A549 (cell line): ENCODE measurements at regions not wholly inside any gene's neighbourhood (a gene's known extent, or its start where the extent isn't known, plus 50 kb on each side); places are given as distances from the start of the nearest gene placed in this dataset.
A peak's percentile ranks its signal among the peaks of the same experiment; 100 is the strongest.

Experiments used
- ATAC-seq, 2 experiments: fragments of 200-7000 bp in 1 of 2; fragments of >200 bp in 1 of 2; cut with Nextera tagmentation in 1 of 2; cut with Tn5 transposase in 1 of 2; 3 replicates each; pipeline versions ENCODE4 v1.8.0 to v1.9.1; 2018 to 2020; ENCODE audit warnings: mild to moderate bottlenecking in 1 of 2, moderate library complexity in 1 of 2
- CTCF ChIA-PET: fragments of 300-600 bp; sonication (Branson Sonifier 250); formaldehyde crosslinking; extraction: SDS; loops from one replicate; lab custom pipeline; 2021; ENCODE audit warnings: antibody characterized with exemption, inconsistent platforms; lab: Yijun Ruan, JAX
- POLR2A ChIA-PET: fragments of 350-600 bp; formaldehyde crosslinking; extraction: SDS; loops from one replicate; lab custom pipeline; 2021; ENCODE audit warnings: antibody characterized with exemption, inconsistent platforms; lab: Yijun Ruan, JAX
- DNase-seq, 2 experiments: peaks; one replicate each; pipeline versions ENCODE4 v3.0.0 to v3.0.0-alpha.2; 2011 to 2016; ENCODE audit warnings: low read depth in 1 of 2, low spot score in 1 of 2
- FAIRE-seq: peaks from 2 replicates; lab custom pipeline; 2011; peaks lifted over from hg19 to GRCh38; lab: Jason Lieb, UNC
- H3K27ac ChIP-seq, 2 experiments: fragments of >200 bp; sonication (Bioruptor Twin); formaldehyde crosslinking; 3 replicates each; pipeline ENCODE4 v1.5.1; 2016 to 2017
- H3K4me1 ChIP-seq: fragments of >200 bp; sonication (Bioruptor Twin); formaldehyde crosslinking; 3 replicates; pipeline ENCODE4 v1.6.1; 2016
- H3K4me2 ChIP-seq: fragments of >200 bp; sonication (Bioruptor Twin); formaldehyde crosslinking; 3 replicates; pipeline ENCODE4 v1.6.1; 2016
- H3K4me3 ChIP-seq: fragments of >200 bp; sonication (Bioruptor Twin); formaldehyde crosslinking; 3 replicates; pipeline ENCODE4 v1.5.1; 2016
- H3K9me3 ChIP-seq: fragments of >200 bp; sonication (Bioruptor Twin); formaldehyde crosslinking; 3 replicates; pipeline ENCODE4 v1.6.1; 2016
- CEBPB ChIP-seq, 2 experiments: fragments of >200 bp in 1 of 2; sonication (Bioruptor Twin) in 1 of 2; formaldehyde crosslinking in 1 of 2; IDR thresholded peaks; 2 replicates each; pipeline ENCODE4 v1.6.1; 2012 to 2016
- CHD2 ChIP-seq: fragments of 150-350 bp; IDR thresholded peaks from 2 replicates; pipeline ENCODE4 v1.6.1; 2014; ENCODE audit warnings: low read length; ENCODE audit not compliant: partially characterized antibody
- EHMT2 ChIP-seq: fragments of 200-600 bp; sonication (generic); IDR thresholded peaks from 2 replicates; pipeline ENCODE4 v1.6.1; 2016; ENCODE audit warnings: antibody characterized with exemption, low read depth, mild to moderate bottlenecking, moderate library complexity
- ESRRA ChIP-seq: fragments of 150-350 bp; IDR thresholded peaks from 2 replicates; pipeline ENCODE4 v1.6.1; 2014; ENCODE audit warnings: mild to moderate bottlenecking, low read length, borderline replicate concordance
- FOSL2 ChIP-seq, 2 experiments: fragments of 450-650 bp in 1 of 2; fragments of >200 bp in 1 of 2; sonication (Bioruptor Twin) in 1 of 2; formaldehyde crosslinking; IDR thresholded peaks; 2 replicates each; pipeline versions ENCODE4 v1.5.0 to v1.6.1; 2016 to 2020; ENCODE audit warnings: mild to moderate bottlenecking in 1 of 2, moderate library complexity in 1 of 2
- FOXS1 ChIP-seq: fragments of 250-450 bp; sonication (Bioruptor Pico); IDR thresholded peaks from 2 replicates; pipeline ENCODE4 v1.5.0; 2020; ENCODE audit warnings: mild to moderate bottlenecking, moderate library complexity
- HOXB5 ChIP-seq: fragments of 250-450 bp; sonication (Bioruptor Pico); IDR thresholded peaks from 2 replicates; pipeline ENCODE4 v1.5.0; 2020; ENCODE audit warnings: mild to moderate bottlenecking, moderate library complexity
- KDM1A ChIP-seq: fragments of 200-600 bp; sonication (generic); IDR thresholded peaks from 2 replicates; pipeline ENCODE4 v1.6.1; 2016; ENCODE audit warnings: low read depth, mild to moderate bottlenecking
- MAFK ChIP-seq: fragments of 450-650 bp; IDR thresholded peaks from 2 replicates; pipeline ENCODE4 v1.6.1; 2014; ENCODE audit not compliant: partially characterized antibody
- MAZ ChIP-seq: fragments of 150-350 bp; IDR thresholded peaks from 2 replicates; pipeline ENCODE4 v1.6.1; 2014; ENCODE audit warnings: antibody characterized with exemption, low read depth, low read length, borderline replicate concordance
- NPAS2 ChIP-seq: fragments of 250-450 bp; sonication (Bioruptor Pico); IDR thresholded peaks from 2 replicates; pipeline ENCODE4 v1.8.0; 2022; ENCODE audit warnings: mild to moderate bottlenecking, moderate library complexity, borderline replicate concordance
- PHF8 ChIP-seq: fragments of 200-600 bp; sonication (generic); IDR thresholded peaks from 2 replicates; pipeline ENCODE4 v1.6.1; 2016; ENCODE audit warnings: low read depth, mild to moderate bottlenecking, antibody characterized with exemption, moderate library complexity, borderline replicate concordance
- RAD21 ChIP-seq, 2 experiments: fragments of >200 bp in 1 of 2; sonication (Bioruptor Twin) in 1 of 2; formaldehyde crosslinking in 1 of 2; IDR thresholded peaks in 1 of 2; conservative IDR thresholded peaks in 1 of 2; 2 replicates in 1 of 2; 3 replicates in 1 of 2; pipeline ENCODE4 v1.6.1; 2012 to 2018; ENCODE audit warnings: inconsistent platforms in 1 of 2
- RARB ChIP-seq: fragments of 250-450 bp; sonication (Bioruptor Pico); IDR thresholded peaks from 2 replicates; pipeline ENCODE4 v1.8.0; 2021; ENCODE audit warnings: mild to moderate bottlenecking, moderate library complexity
- SMC3 ChIP-seq: fragments of >200 bp; sonication (Bioruptor Twin); formaldehyde crosslinking; IDR thresholded peaks from 3 replicates; pipeline ENCODE4 v1.6.1; 2018; ENCODE audit warnings: inconsistent platforms
- TP53 ChIP-seq: fragments of 250-450 bp; sonication (Bioruptor Pico); IDR thresholded peaks from 2 replicates; pipeline ENCODE4 v1.5.0; 2021; ENCODE audit warnings: mild to moderate bottlenecking, moderate library complexity
- ZSCAN20 ChIP-seq: fragments of 250-450 bp; sonication (Bioruptor Pico); IDR thresholded peaks from 2 replicates; pipeline ENCODE4 v1.8.0; 2022; ENCODE audit warnings: mild to moderate bottlenecking, moderate library complexity
- WGBS: methylation state at CpG from one replicate; pipeline ENCODE4 v1.1.6; 2017; ENCODE audit errors: missing lambda C conversion rate; 5-methylcytosine and 5-hydroxymethylcytosine counted together
- TF ChIP-seq, protein P1 (sequence below): IDR thresholded peaks from 2 replicates; pipeline ENCODE4 v1.6.1; 2012
- TF ChIP-seq, protein P2 (sequence below): fragments of >200 bp; sonication (Bioruptor Twin); formaldehyde crosslinking; IDR thresholded peaks from 2 replicates; pipeline ENCODE4 v1.6.1; 2016
- TF ChIP-seq, protein P3 (sequence below): fragments of >200 bp; sonication (Bioruptor Twin); formaldehyde crosslinking; IDR thresholded peaks from 3 replicates; pipeline ENCODE4 v1.6.1; 2016
- TF ChIP-seq, protein P4 (sequence below): fragments of 250-450 bp; sonication (Bioruptor Pico); IDR thresholded peaks from 2 replicates; pipeline ENCODE4 v1.5.0; 2020; ENCODE audit warnings: low read depth, mild to moderate bottlenecking, moderate library complexity
- TF ChIP-seq, protein P5 (sequence below): fragments of >200 bp; sonication (Bioruptor Twin); formaldehyde crosslinking; IDR thresholded peaks from 3 replicates; pipeline ENCODE4 v1.5.1; 2016
- TF ChIP-seq, protein P6 (sequence below): fragments of 250-450 bp; sonication (Bioruptor Pico); IDR thresholded peaks from 2 replicates; pipeline ENCODE4 v1.5.0; 2021; ENCODE audit warnings: mild to moderate bottlenecking, moderate library complexity, borderline replicate concordance

DNA sequence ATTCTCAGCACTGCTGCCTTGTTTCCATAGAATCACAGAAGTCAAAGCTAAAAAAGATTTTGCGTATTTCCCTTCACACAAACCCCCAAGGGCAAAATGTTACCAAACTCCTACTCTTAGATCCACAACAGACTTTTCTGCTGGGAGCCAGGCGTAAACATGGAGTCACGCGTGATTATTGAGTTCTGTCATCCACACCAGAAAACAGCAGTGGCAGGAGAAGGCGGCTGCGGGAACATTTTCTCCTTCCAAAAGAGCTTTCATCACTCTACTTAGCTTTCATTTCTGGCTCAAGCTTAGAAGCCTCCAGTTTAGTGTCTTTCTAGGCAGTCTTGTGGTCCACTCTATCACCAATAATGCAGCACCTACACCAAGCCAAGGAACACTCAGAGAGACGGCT lies 712.9 kb upstream of the NRP1 start:
- CTCF ChIA-PET = interaction anchor here (1.4 kb wide), 1 partner anchor 713 kb away, joined by 4 read pairs; the partner anchor contains the start of gene NRP1
- Histone ChIP-seq H3K9me3 (peaks cover 10% of the 10 kb centered on the region; the same call in 2 of the 3 replicates), H3K4me2 (no peak overlapping the region), H3K4me1 (peaks cover 18% of the 10 kb centered on the region), H3K4me3 (no peak overlapping the region), H3K27ac (peak overlapping the region in 1 of 2 experiments; percentile 25; a peak in 2 of 6 replicates)
- TF ChIP-seq FOSL2 (IDR thresholded peaks at IDR 0.05) (no peak), FOSL2 (CRISPR knock-in tag; IDR thresholded peaks at IDR 0.05) (no peak), RARB (no peak), PHF8 (no peak), CEBPB (IDR thresholded peaks at IDR 0.05) (no peak), SMC3 (no peak), FOXS1 (no peak), TP53 (CRISPR knock-in tag) (no peak), CHD2 (no peak), ZSCAN20 (no peak)
- TF ChIP-seq, protein P1, sequence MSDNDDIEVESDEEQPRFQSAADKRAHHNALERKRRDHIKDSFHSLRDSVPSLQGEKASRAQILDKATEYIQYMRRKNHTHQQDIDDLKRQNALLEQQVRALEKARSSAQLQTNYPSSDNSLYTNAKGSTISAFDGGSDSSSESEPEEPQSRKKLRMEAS = no peak
- TF ChIP-seq, protein P2, sequence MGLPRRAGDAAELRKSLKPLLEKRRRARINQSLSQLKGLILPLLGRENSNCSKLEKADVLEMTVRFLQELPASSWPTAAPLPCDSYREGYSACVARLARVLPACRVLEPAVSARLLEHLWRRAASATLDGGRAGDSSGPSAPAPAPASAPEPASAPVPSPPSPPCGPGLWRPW = no peak
- TF ChIP-seq, protein P3, sequence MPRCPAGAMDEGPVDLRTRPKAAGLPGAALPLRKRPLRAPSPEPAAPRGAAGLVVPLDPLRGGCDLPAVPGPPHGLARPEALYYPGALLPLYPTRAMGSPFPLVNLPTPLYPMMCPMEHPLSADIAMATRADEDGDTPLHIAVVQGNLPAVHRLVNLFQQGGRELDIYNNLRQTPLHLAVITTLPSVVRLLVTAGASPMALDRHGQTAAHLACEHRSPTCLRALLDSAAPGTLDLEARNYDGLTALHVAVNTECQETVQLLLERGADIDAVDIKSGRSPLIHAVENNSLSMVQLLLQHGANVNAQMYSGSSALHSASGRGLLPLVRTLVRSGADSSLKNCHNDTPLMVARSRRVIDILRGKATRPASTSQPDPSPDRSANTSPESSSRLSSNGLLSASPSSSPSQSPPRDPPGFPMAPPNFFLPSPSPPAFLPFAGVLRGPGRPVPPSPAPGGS = no peak
- TF ChIP-seq, protein P4, sequence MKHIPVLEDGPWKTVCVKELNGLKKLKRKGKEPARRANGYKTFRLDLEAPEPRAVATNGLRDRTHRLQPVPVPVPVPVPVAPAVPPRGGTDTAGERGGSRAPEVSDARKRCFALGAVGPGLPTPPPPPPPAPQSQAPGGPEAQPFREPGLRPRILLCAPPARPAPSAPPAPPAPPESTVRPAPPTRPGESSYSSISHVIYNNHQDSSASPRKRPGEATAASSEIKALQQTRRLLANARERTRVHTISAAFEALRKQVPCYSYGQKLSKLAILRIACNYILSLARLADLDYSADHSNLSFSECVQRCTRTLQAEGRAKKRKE (CRISPR knock-in tag) = no peak
- no peak for ATAC-seq
- POLR2A ChIA-PET = interaction anchor here (0.5 kb wide), 1 partner anchor 105 kb away, joined by 3 read pairs; no protein-coding TSS in a partner anchor
- no peak for DNase-seq
- 95% methylated on average over 7 of the region's 7 CpGs for WGBS
- FAIRE-seq = no peak

DNA sequence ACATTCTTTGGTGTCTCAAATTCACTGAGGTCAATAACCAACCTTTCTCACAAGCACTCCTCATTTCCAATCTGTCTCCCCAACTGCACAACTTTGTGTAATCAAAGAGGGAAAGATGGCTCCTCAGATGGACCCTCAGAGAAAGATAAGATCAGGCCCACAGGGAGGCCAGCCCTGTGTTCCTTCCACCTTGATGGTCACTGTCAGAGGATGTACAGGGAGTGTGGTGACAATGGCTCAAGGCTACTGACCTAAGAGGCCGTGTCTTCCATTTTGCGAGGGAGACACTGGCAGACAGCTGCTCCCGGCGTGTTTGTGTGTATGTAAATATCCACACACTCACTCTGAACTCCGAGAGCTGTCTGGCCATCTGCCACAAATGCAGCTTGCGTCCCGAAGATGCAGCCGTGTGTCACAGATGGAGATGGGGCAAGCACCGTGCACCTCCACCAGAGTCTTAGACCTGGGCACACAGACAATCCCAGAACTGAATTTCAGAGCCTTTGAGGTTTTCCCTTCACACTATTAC lies 712.1 kb upstream of the NRP1 start:
- POLR2A ChIA-PET = no interaction called here
- ATAC-seq (no peak), DNase-seq (no peak)
- TF ChIP-seq RAD21 (conservative IDR thresholded peaks at IDR 0.05 in 1 of 2, IDR thresholded peaks at IDR 0.05 in 1 of 2) (no peak), ESRRA (no peak), MAZ (no peak), FOSL2 (IDR thresholded peaks at IDR 0.05) (no peak), FOSL2 (CRISPR knock-in tag; IDR thresholded peaks at IDR 0.05) (no peak), RARB (no peak), EHMT2 (no peak), MAFK (no peak), NPAS2 (no peak), HOXB5 (CRISPR knock-in tag) (no peak), KDM1A (no peak)
- TF ChIP-seq, protein P3 = no peak
- TF ChIP-seq, protein P5, sequence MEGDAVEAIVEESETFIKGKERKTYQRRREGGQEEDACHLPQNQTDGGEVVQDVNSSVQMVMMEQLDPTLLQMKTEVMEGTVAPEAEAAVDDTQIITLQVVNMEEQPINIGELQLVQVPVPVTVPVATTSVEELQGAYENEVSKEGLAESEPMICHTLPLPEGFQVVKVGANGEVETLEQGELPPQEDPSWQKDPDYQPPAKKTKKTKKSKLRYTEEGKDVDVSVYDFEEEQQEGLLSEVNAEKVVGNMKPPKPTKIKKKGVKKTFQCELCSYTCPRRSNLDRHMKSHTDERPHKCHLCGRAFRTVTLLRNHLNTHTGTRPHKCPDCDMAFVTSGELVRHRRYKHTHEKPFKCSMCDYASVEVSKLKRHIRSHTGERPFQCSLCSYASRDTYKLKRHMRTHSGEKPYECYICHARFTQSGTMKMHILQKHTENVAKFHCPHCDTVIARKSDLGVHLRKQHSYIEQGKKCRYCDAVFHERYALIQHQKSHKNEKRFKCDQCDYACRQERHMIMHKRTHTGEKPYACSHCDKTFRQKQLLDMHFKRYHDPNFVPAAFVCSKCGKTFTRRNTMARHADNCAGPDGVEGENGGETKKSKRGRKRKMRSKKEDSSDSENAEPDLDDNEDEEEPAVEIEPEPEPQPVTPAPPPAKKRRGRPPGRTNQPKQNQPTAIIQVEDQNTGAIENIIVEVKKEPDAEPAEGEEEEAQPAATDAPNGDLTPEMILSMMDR = no peak
- TF ChIP-seq, protein P2 = no peak
- TF ChIP-seq, protein P1 = no peak
- TF ChIP-seq, protein P4 (CRISPR knock-in tag) = no peak
- TF ChIP-seq, protein P6, sequence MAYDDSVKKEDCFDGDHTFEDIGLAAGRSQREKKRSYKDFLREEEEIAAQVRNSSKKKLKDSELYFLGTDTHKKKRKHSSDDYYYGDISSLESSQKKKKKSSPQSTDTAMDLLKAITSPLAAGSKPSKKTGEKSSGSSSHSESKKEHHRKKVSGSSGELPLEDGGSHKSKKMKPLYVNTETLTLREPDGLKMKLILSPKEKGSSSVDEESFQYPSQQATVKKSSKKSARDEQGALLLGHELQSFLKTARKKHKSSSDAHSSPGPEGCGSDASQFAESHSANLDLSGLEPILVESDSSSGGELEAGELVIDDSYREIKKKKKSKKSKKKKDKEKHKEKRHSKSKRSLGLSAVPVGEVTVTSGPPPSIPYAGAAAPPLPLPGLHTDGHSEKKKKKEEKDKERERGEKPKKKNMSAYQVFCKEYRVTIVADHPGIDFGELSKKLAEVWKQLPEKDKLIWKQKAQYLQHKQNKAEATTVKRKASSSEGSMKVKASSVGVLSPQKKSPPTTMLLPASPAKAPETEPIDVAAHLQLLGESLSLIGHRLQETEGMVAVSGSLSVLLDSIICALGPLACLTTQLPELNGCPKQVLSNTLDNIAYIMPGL (CRISPR knock-in tag) = no peak

More for the DNA sequence above, 712.1 kb upstream of the NRP1 start:
- Histone ChIP-seq H3K27ac (no peak overlapping the region), H3K4me3 (no peak overlapping the region), H3K4me2 (no peak overlapping the region), H3K4me1 (peaks cover 18% of the 10 kb centered on the region), H3K9me3 (peaks cover 1% of the 10 kb centered on the region; the same call in 1 of the 3 replicates)
- CTCF ChIA-PET = no interaction called here
- 89% methylated on average over 9 of the region's 9 CpGs for WGBS
- no peak for FAIRE-seq
